Psoas muscle (tissue), 7 donors: ENCODE measurements at regions not wholly inside any gene's neighbourhood (a gene's known extent, or its start where the extent isn't known, plus 50 kb on each side); places are given as distances from the start of the nearest gene placed in this dataset.

Experiments used
- ATAC-seq, 4 donors: fragments of 200-7000 bp; cut with Tn5 transposase; one replicate each; pipeline ENCODE4 v1.9.1; 2020; ENCODE audit warnings: moderate library complexity in 3 of 4, mild to moderate bottlenecking in 2 of 4
- DNase-seq, 2 donors: peaks; one replicate each; pipeline ENCODE4 v3.0.0-alpha.2; 2020
- H3K27ac ChIP-seq: fragments of 200-600 bp; one replicate; pipeline ENCODE4 v1.8.0; 2022
- H3K27me3 ChIP-seq, 3 donors: fragments of 200-600 bp in 1 of 3; one replicate each; pipeline versions ENCODE4 v1.6.1 to v1.8.0; 2013 to 2022; ENCODE audit warnings: low read length in 2 of 3, mild to moderate bottlenecking in 2 of 3, moderate library complexity in 1 of 3; ENCODE audit not compliant: insufficient read depth in 3 of 3
- H3K36me3 ChIP-seq, 2 donors: fragments of 200-600 bp in 1 of 2; one replicate each; pipeline versions ENCODE4 v1.6.1 to v1.8.0; 2013 to 2022; ENCODE audit warnings: low read depth in 1 of 2, mild to moderate bottlenecking in 1 of 2, moderate library complexity in 1 of 2; ENCODE audit not compliant: insufficient read depth in 1 of 2
- H3K4me1 ChIP-seq: fragments of 200-600 bp; one replicate; pipeline ENCODE4 v1.8.0; 2022
- H3K4me3 ChIP-seq: fragments of 200-600 bp; one replicate; pipeline ENCODE4 v1.8.0; 2022; ENCODE audit warnings: mild to moderate bottlenecking
- H3K9me3 ChIP-seq: fragments of 200-600 bp; one replicate; pipeline ENCODE4 v1.8.0; 2022
- WGBS, 3 donors: extraction: QIAGEN DNeasy Blood & Tissue Kit; methylation state at CpG; one replicate each; pipeline versions ENCODE4 v1.1.6 to v1.1.7; 2013; 5-methylcytosine and 5-hydroxymethylcytosine counted together
- intact Hi-C, 2 donors: fragments of 100-400 bp; cut with DNase I; formaldehyde crosslinking; loops; one replicate each; pipeline versions ENCODE4 v1.11.0 to v1.14.2; 2022
- TF ChIP-seq, protein P1 (sequence below): fragments of 200-600 bp; IDR thresholded peaks from one replicate; pipeline ENCODE4 v1.8.0; 2022; ENCODE audit warnings: antibody characterized with exemption
- donor health status: healthy with polysubstance abuse.
- donor health status: DM: no; HTN: no; CAD: no; lungs with moderate emphysema.
- donor health status: Bipolar disorder and iron deficiency.
- donor health status: healthy.
- donor health status: DM: yes; HTN: yes; CAD: no.
- donor health status: DM: no; HTN: no; CAD: no.
- donor health status: DM: yes; HTN: yes; CAD: no.

DNA sequence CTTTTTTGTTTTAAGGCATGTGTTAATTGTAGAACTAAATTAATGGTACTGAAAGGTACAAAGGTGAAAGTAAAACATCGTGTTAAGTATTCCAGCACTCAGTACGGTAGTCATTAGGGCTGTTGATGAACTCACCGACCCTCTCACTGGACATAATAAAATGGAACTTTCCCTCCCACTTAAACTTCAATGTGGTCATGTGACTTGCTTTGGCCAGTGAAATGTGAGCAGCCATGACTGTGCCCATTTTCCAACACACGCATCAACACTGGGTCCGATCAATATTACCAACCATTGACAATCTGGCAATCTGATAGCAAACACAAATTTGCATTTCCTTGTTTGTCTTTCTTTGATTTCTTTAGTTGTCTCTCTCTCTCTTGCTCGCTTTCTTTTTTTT lies 125.1 kb downstream of the SPP2 start:
- 85 to 95% (median 93%) methylated on average over 6 of the region's 6 CpGs for WGBS, 3 donors
- H3K9me3 ChIP-seq, result no peaks in the 10 kb centered on the region
- no peak overlapping the region for H3K4me3 ChIP-seq
- H3K27me3 ChIP-seq, result no peaks in the 10 kb centered on the region
- DNase-seq (no peak), ATAC-seq (no peak)
- TF ChIP-seq, protein P1, sequence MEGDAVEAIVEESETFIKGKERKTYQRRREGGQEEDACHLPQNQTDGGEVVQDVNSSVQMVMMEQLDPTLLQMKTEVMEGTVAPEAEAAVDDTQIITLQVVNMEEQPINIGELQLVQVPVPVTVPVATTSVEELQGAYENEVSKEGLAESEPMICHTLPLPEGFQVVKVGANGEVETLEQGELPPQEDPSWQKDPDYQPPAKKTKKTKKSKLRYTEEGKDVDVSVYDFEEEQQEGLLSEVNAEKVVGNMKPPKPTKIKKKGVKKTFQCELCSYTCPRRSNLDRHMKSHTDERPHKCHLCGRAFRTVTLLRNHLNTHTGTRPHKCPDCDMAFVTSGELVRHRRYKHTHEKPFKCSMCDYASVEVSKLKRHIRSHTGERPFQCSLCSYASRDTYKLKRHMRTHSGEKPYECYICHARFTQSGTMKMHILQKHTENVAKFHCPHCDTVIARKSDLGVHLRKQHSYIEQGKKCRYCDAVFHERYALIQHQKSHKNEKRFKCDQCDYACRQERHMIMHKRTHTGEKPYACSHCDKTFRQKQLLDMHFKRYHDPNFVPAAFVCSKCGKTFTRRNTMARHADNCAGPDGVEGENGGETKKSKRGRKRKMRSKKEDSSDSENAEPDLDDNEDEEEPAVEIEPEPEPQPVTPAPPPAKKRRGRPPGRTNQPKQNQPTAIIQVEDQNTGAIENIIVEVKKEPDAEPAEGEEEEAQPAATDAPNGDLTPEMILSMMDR, result no peak
- H3K36me3 ChIP-seq, result no peaks in the 10 kb centered on the region
- intact Hi-C loops, result no loop called here
- no peaks in the 10 kb centered on the region for H3K4me1 ChIP-seq
- H3K27ac ChIP-seq, result no peak overlapping the region

DNA sequence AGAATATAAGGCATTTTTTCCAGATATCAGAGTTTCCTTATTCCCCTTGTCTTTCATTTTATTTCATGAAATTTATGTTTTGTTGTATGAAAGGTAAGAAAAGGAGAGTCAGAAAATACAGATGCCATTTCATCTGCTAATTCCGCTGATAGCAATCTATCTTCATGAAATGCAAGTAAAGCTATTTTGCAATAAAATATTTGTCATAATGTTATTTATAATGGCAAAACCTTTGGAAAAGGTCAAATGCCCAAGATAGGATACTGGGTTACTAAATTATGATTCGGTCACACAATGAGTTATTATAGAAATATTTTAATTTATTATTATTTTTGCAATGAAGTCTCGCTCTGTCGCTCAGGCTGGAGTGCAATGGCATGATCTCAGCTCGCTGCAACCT lies 124.2 kb downstream of the SPP2 start:
- ATAC-seq, result no peak
- WGBS, 3 donors, result 91 to 96% (median 93%) methylated on average over 5 of the region's 5 CpGs
- intact Hi-C loops, result no loop called here

DNA sequence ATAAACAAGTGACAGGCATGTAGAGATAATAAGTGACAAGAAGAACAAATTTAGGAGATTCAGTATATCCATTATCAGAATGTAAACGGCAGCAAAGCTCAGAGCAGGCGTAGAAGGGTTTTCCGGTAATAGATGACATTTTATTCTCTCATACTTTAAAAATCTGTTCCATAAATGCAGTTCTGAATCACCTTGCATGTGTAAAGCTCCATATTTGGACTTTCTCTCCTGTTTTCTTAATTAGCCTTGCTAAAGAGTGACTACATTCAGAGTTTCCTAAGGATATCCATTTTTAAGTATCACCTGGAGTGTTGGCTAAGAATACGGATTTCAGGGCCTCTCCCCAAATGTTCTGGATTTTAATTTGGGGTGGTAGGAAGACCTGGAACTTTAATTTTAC lies 122.0 kb downstream of the SPP2 start:
- Histone ChIP-seq H3K4me3 (no peak overlapping the region), H3K27me3 (peaks cover 0 to 3% (median 0%) of the 10 kb centered on the region in 3 donors), H3K36me3 (no peaks in the 10 kb centered on the region), H3K27ac (no peak overlapping the region), H3K9me3 (no peaks in the 10 kb centered on the region), H3K4me1 (no peaks in the 10 kb centered on the region)
- intact Hi-C loops, result no loop called here
- no peak for DNase-seq
- 76 to 83% (median 82%) methylated on average over 4 of the region's 4 CpGs for WGBS, 3 donors
- ATAC-seq, result no peak
- TF ChIP-seq, protein P1, result no peak

More for the DNA sequence above, 124.2 kb downstream of the SPP2 start:
- H3K9me3 ChIP-seq, result no peaks in the 10 kb centered on the region
- no peaks in the 10 kb centered on the region for H3K36me3 ChIP-seq
- TF ChIP-seq, protein P1, result no peak
- DNase-seq, result no peak
- H3K27me3 ChIP-seq, result no peaks in the 10 kb centered on the region
- no peak overlapping the region for H3K27ac ChIP-seq
- H3K4me1 ChIP-seq, result no peaks in the 10 kb centered on the region
- H3K4me3 ChIP-seq, result no peak overlapping the region

DNA sequence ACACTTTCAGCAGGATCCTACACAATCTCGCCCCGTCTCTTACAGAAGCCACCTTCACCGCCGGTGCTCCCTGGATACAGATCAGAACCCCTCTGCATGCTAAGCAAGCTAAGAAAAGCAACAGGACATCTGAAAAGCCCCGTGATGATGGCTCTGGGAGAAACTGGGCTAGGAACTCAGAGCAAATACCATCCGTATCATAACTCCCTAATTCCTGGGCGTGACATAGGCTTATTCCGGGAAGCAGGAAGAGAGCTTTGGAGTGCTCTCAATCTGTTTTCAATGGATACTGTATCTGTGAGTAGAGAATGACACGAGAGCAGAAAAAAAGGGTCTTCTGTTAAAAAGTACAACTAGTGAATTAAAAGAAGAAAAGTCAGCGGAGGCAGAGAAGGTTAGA lies 121.6 kb downstream of the SPP2 start:
- WGBS, 3 donors, result 40 to 48% (median 46%) methylated on average over 10 of the region's 10 CpGs
- H3K27ac ChIP-seq, result no peak overlapping the region
- peaks cover 0 to 3% (median 0%) of the 10 kb centered on the region in 3 donors for H3K27me3 ChIP-seq
- no peaks in the 10 kb centered on the region for H3K9me3 ChIP-seq
- ATAC-seq (no peak), DNase-seq (no peak)
- no peak overlapping the region for H3K4me3 ChIP-seq
- intact Hi-C loops, result no loop called here
- H3K36me3 ChIP-seq, result no peaks in the 10 kb centered on the region
- TF ChIP-seq, protein P1, result no peak
- H3K4me1 ChIP-seq, result no peaks in the 10 kb centered on the region

DNA sequence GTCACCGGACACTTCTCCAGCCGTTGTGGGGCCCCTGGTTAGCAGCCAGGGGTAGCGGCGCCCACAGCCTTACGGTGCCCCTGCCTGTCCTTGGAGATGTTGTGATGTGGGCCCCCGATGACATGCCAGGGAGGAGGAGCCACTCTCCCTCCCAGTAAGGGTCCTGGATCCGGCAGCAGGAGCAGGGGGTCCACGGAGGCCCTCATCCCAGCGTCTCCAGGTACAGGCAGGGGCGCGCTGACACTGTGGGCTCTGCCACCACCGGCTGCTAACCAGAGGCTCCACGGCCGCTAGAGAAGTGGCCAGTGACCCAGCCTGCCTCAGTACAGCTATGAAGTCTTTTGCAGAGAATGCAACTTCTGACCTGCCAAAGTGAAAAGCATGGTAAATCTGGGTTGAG lies 121.2 kb downstream of the SPP2 start:
- Histone ChIP-seq H3K9me3 (no peaks in the 10 kb centered on the region), H3K36me3 (no peaks in the 10 kb centered on the region), H3K4me1 (no peaks in the 10 kb centered on the region), H3K4me3 (no peak overlapping the region), H3K27ac (no peak overlapping the region), H3K27me3 (peaks cover 0 to 3% (median 0%) of the 10 kb centered on the region in 3 donors)
- TF ChIP-seq, protein P1, result no peak
- WGBS, 3 donors, result 83 to 90% (median 89%) methylated on average over 14 of the region's 14 CpGs
- DNase-seq, result no peak
- no peak for ATAC-seq
- intact Hi-C loops, result no loop called here
